Heart left ventricle (tissue), 16 donors: ENCODE measurements at regions not wholly inside any gene's neighbourhood (a gene's known extent, or its start where the extent isn't known, plus 50 kb on each side); places are given as distances from the start of the nearest gene placed in this dataset.
A peak's percentile ranks its signal among the peaks of the same experiment; 100 is the strongest.

Source experiments
- ATAC-seq, 4 donors: fragments of 200-7000 bp; cut with Tn5 transposase; one replicate each; pipeline ENCODE4 v1.9.1; 2020 to 2022; ENCODE audit warnings: moderate library complexity in 4 of 4, mild to moderate bottlenecking in 3 of 4, moderate number of reproducible peaks in 1 of 4
- DNase-seq, 5 donors: peaks; one replicate each; pipeline ENCODE4 v3.0.0-alpha.2; 2020
- H3K27ac ChIP-seq, 12 donors: fragments of 200-600 bp; sonication (generic) in 4 of 12; one replicate each; pipeline versions ENCODE4 v1.5.0 to v1.8.0; 2016 to 2022; ENCODE audit warnings: mild to moderate bottlenecking in 2 of 12
- H3K27me3 ChIP-seq, 9 donors: fragments of 200-600 bp; sonication (generic) in 2 of 9; one replicate each; pipeline versions ENCODE4 v1.5.1 to v1.8.0; 2016 to 2022; ENCODE audit warnings: mild to moderate bottlenecking in 3 of 9
- H3K36me3 ChIP-seq, 9 donors: fragments of 200-600 bp; sonication (generic) in 2 of 9; one replicate each; pipeline versions ENCODE4 v1.5.0 to v1.8.0; 2018 to 2022; ENCODE audit warnings: mild to moderate bottlenecking in 2 of 9
- H3K4me1 ChIP-seq, 12 donors: fragments of 200-600 bp; sonication (generic) in 4 of 12; one replicate each; pipeline versions ENCODE4 v1.5.0 to v1.8.0; 2016 to 2022; ENCODE audit warnings: mild to moderate bottlenecking in 3 of 12
- H3K4me3 ChIP-seq, 12 donors: fragments of 200-600 bp; sonication (generic) in 4 of 12; one replicate each; pipeline versions ENCODE4 v1.5.0 to v1.8.0; 2017 to 2022; ENCODE audit warnings: mild to moderate bottlenecking in 9 of 12, moderate library complexity in 4 of 12
- H3K9me3 ChIP-seq, 12 donors: fragments of 200-600 bp; sonication (generic) in 4 of 12; one replicate each; pipeline versions ENCODE4 v1.5.0 to v1.8.0; 2016 to 2022; ENCODE audit warnings: mild to moderate bottlenecking in 1 of 12
- CTCF ChIP-seq, 12 donors: fragments of 200-600 bp; sonication (generic) in 4 of 12; IDR thresholded peaks; one replicate each; pipeline versions ENCODE4 v1.5.0 to v1.8.0; 2018 to 2022; ENCODE audit warnings: antibody characterized with exemption in 12 of 12, mild to moderate bottlenecking in 5 of 12
- POLR2A ChIP-seq, 2 donors: fragments of 450-650 bp; IDR thresholded peaks; one replicate each; pipeline ENCODE4 v1.6.1; 2017; ENCODE audit warnings: antibody characterized with exemption in 2 of 2, mild to moderate bottlenecking in 2 of 2, moderate library complexity in 2 of 2
- WGBS, 4 donors: extraction: QIAGEN DNeasy Blood & Tissue Kit in 2 of 4; methylation state at CpG; one replicate each; pipeline versions ENCODE4 v1.1.5 to v1.1.7; 2013 to 2018; 5-methylcytosine and 5-hydroxymethylcytosine counted together
- intact Hi-C, 10 donors: fragments of 100-400 bp; cut with DNase I; formaldehyde crosslinking; loops; one replicate each; pipeline versions ENCODE4 v1.11.1 to v1.14.2; 2022
- donor health status: ischemic (EF 13 %, LVEDD 7.1; RV severe dilation, severe dysfunction).
- donor health status: healthy with polysubstance abuse.
- donor health status: DM: no; HTN: yes; CAD: no.
- donor health status: DM: no; HTN: no; CAD: no.
- donor health status: ischemic (EF 25% LVEDD 6.9; RV normal size, moderate dysfunction).
- donor health status: ischemic (EF 25% LVEDD 5.7; RV mildly dilated, moderate dysfunction).
- donor health status: healthy.
- donor health status: DM: yes; HTN: yes; CAD: no.
- donor health status: ischemic (EF 35%, LVEDD 5.7; RV mildly dilated, moderate dysfunction).
- donor health status: nonischemic (EF 11% LVEDD 7.7; RV severe dilation, severe dysfunction).
- donor health status: DM: yes; HTN: yes; CAD: no.
- donor health status: PGD.
- donor health status: ischemic (EF 29% LVEDD 5.4; RV normal size, mild dysfunction).
- donor health status: nonischemic (EF 23%, LVEDD 6.1; RV moderate dilation, normal function).

- 83 to 95% (median 93%) methylated on average over 1 of the region's 1 CpG for WGBS, 4 donors
- no peak overlapping the region for H3K4me3 ChIP-seq
- peaks cover 0 to 8% (median 0%) of the 10 kb centered on the region in 12 donors for H3K4me1 ChIP-seq
- H3K9me3 ChIP-seq = peaks cover 0 to 12% (median 4%) of the 10 kb centered on the region in 12 donors
- H3K36me3 ChIP-seq = no peaks in the 10 kb centered on the region
- ATAC-seq = no peak
- intact Hi-C loops = no loop called here
- H3K27me3 ChIP-seq = no peaks in the 10 kb centered on the region
- peak overlapping the region in 2 of 12 donors; percentile 39 to 65 for H3K27ac ChIP-seq
- TF ChIP-seq POLR2A (IDR thresholded peaks at IDR 0.05) (no peak), CTCF (IDR thresholded peaks at IDR 0.05) (no peak)
- DNase-seq = no peak
Observed at GRCh38 chr3:30308131-30308530, 298.3 kb upstream of the TGFBR2 start.

- ATAC-seq (no peak), DNase-seq (no peak)
- intact Hi-C loops = loop anchor here in 3 of 10 donors (10.0 kb wide), 1 partner anchor 385 kb away; no protein-coding TSS in a partner anchor
- Histone ChIP-seq H3K27ac (no peak overlapping the region), H3K4me1 (peaks cover 0 to 8% (median 0%) of the 10 kb centered on the region in 12 donors), H3K36me3 (no peaks in the 10 kb centered on the region), H3K4me3 (no peak overlapping the region), H3K9me3 (no peaks in the 10 kb centered on the region), H3K27me3 (no peaks in the 10 kb centered on the region)
- TF ChIP-seq CTCF (IDR thresholded peaks at IDR 0.05) (no peak), POLR2A (IDR thresholded peaks at IDR 0.05) (no peak)
- 73 to 90% (median 82%) methylated on average over 2 of the region's 2 CpGs for WGBS, 4 donors
Observed at GRCh38 chr3:30309961-30310954, 296.1 kb upstream of the TGFBR2 start.

GRCh38 chr3:30311781-30312180, 294.6 kb upstream of the TGFBR2 start:
- DNase-seq (peak; percentile 21 to 72 (median 37)), ATAC-seq (peak in 1 of 4 donors; percentile 29)
- intact Hi-C loops = loop anchor here in 3 of 10 donors (10.0 kb wide), 1 partner anchor 383 kb away; no protein-coding TSS in a partner anchor
- H3K9me3 ChIP-seq = peaks cover 0 to 2% (median 0%) of the 10 kb centered on the region in 12 donors
- WGBS, 4 donors = 39 to 58% (median 50%) methylated on average over 4 of the region's 4 CpGs
- no peaks in the 10 kb centered on the region for H3K27me3 ChIP-seq
- no peak overlapping the region for H3K4me3 ChIP-seq
- H3K36me3 ChIP-seq = no peaks in the 10 kb centered on the region
- H3K27ac ChIP-seq = no peak overlapping the region
- H3K4me1 ChIP-seq = peaks cover 0 to 8% (median 0%) of the 10 kb centered on the region in 12 donors
- no peak for TF ChIP-seq CTCF (IDR thresholded peaks at IDR 0.05)
- no peak for TF ChIP-seq POLR2A (IDR thresholded peaks at IDR 0.05)

- Histone ChIP-seq H3K36me3 (no peaks in the 10 kb centered on the region), H3K4me3 (no peak overlapping the region), H3K4me1 (peaks cover 0 to 8% (median 0%) of the 10 kb centered on the region in 12 donors), H3K9me3 (peaks cover 0 to 7% (median 0%) of the 10 kb centered on the region in 12 donors), H3K27me3 (no peaks in the 10 kb centered on the region), H3K27ac (no peak overlapping the region)
- DNase-seq (no peak), ATAC-seq (no peak)
- intact Hi-C loops = loop anchor here in 3 of 10 donors (10.0 kb wide), 1 partner anchor 381 kb away; no protein-coding TSS in a partner anchor
- 96 to 98% (median 98%) methylated on average over 2 of the region's 2 CpGs for WGBS, 4 donors
- TF ChIP-seq CTCF (IDR thresholded peaks at IDR 0.05) (no peak), POLR2A (IDR thresholded peaks at IDR 0.05) (no peak)
Observed at GRCh38 chr3:30313840-30314239, 292.6 kb upstream of the TGFBR2 start.
